HUES64 (cell line): ENCODE measurements at regions not wholly inside any gene's neighbourhood (a gene's known extent, or its start where the extent isn't known, plus 50 kb on each side); places are given as distances from the start of the nearest gene placed in this dataset.

Source experiments
- H3K27ac ChIP-seq: 2 replicates; pipeline ENCODE4 v1.7.0; 2013; ENCODE audit warnings: low read depth, low read length, inconsistent platforms
- H3K27me3 ChIP-seq: 2 replicates; pipeline ENCODE4 v1.6.1; 2013; ENCODE audit warnings: mild to moderate bottlenecking, low read length; ENCODE audit not compliant: insufficient read depth
- H3K36me3 ChIP-seq: 2 replicates; pipeline ENCODE4 v1.6.1; 2013; ENCODE audit warnings: mild to moderate bottlenecking, low read length; ENCODE audit not compliant: insufficient read depth
- H3K4me1 ChIP-seq: 2 replicates; pipeline ENCODE4 v1.6.1; 2013; ENCODE audit warnings: mild to moderate bottlenecking, low read length, moderate library complexity; ENCODE audit not compliant: insufficient read depth
- H3K4me3 ChIP-seq: 2 replicates; pipeline ENCODE4 v1.5.1; 2013; ENCODE audit warnings: mild to moderate bottlenecking, low read length, moderate library complexity
- H3K9ac ChIP-seq: 2 replicates; pipeline ENCODE4 v1.6.1; 2013; ENCODE audit warnings: mild to moderate bottlenecking, low read depth, low read length
- H3K9me3 ChIP-seq: 2 replicates; pipeline ENCODE4 v1.6.1; 2013; ENCODE audit warnings: low read depth, low read length; ENCODE audit not compliant: insufficient read depth
- WGBS: fragments of 150-250, 120-280 bp; methylation state at CpG from one replicate; pipeline ENCODE4 v1.1.7; 2013; ENCODE audit warnings: missing lambda C conversion rate; 5-methylcytosine and 5-hydroxymethylcytosine counted together

DNA sequence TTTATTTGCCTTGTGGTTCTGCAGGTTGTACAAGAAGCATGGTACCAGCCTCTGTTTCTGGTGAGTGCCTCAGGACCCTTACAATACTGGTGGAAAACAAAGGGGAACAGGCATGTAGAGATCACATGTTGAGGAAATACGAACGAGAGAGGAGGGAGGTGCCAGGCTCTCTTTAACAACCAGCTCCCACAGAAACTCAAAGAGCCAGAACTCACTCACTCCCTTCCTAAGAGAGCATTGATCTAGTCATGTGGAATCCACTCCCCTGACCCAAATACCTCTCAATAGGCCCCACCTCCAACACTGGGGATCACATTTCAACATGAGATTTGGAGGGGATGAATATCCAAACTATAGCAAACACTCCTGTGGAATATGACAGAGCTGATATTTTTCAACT, 938.0 kb downstream of the GALC start:
- Histone ChIP-seq H3K9ac (no peak overlapping the region), H3K27me3 (no peaks in the 10 kb centered on the region), H3K36me3 (no peaks in the 10 kb centered on the region), H3K4me3 (no peak overlapping the region), H3K27ac (no peak overlapping the region), H3K4me1 (peaks cover 4% of the 10 kb centered on the region), H3K9me3 (no peaks in the 10 kb centered on the region)
- 74% methylated on average over 2 of the region's 2 CpGs for WGBS

GRCh38 chr14:87052646-87053225, 940.2 kb downstream of the GALC start:
- peaks cover 4% of the 10 kb centered on the region for H3K4me1 ChIP-seq
- H3K4me3 ChIP-seq = no peak overlapping the region
- H3K9me3 ChIP-seq = no peaks in the 10 kb centered on the region
- no CpG with 5 or more reads among the region's 1 CpG for WGBS
- no peaks in the 10 kb centered on the region for H3K36me3 ChIP-seq
- H3K27ac ChIP-seq = no peak overlapping the region
- no peak overlapping the region for H3K9ac ChIP-seq
- no peaks in the 10 kb centered on the region for H3K27me3 ChIP-seq

- Histone ChIP-seq H3K27me3 (no peaks in the 10 kb centered on the region), H3K9me3 (no peaks in the 10 kb centered on the region), H3K27ac (no peak overlapping the region), H3K9ac (no peak overlapping the region), H3K4me1 (peaks cover 4% of the 10 kb centered on the region), H3K4me3 (no peak overlapping the region), H3K36me3 (no peaks in the 10 kb centered on the region)
- WGBS = 84% methylated on average over 1 of the region's 1 CpG
Measured at GRCh38 chr14:87050421-87050820, 942.6 kb downstream of the GALC start.

GRCh38 chr14:87049950-87050349, 943.0 kb downstream of the GALC start:
- no peaks in the 10 kb centered on the region for H3K27me3 ChIP-seq
- H3K27ac ChIP-seq = no peak overlapping the region
- H3K36me3 ChIP-seq = no peaks in the 10 kb centered on the region
- H3K9me3 ChIP-seq = no peaks in the 10 kb centered on the region
- peaks cover 2% of the 10 kb centered on the region for H3K4me1 ChIP-seq
- no peak overlapping the region for H3K9ac ChIP-seq
- no peak overlapping the region for H3K4me3 ChIP-seq
- 24% methylated on average over 1 of the region's 1 CpG for WGBS

- Histone ChIP-seq H3K9ac (no peak overlapping the region), H3K27me3 (no peaks in the 10 kb centered on the region)
Measured at GRCh38 chr14:87046960-87047359, 946.0 kb downstream of the GALC start.

GRCh38 chr14:87045956-87046355, 947.0 kb downstream of the GALC start:
- Histone ChIP-seq H3K36me3 (no peaks in the 10 kb centered on the region), H3K4me3 (no peak overlapping the region), H3K4me1 (no peaks in the 10 kb centered on the region), H3K27ac (no peak overlapping the region), H3K9me3 (no peaks in the 10 kb centered on the region), H3K27me3 (no peaks in the 10 kb centered on the region), H3K9ac (no peak overlapping the region)
- 96% methylated on average over 5 of the region's 5 CpGs for WGBS

More at GRCh38 chr14:87046960-87047359, 946.0 kb downstream of the GALC start:
- 95% methylated on average over 2 of the region's 2 CpGs for WGBS
- no peak overlapping the region for H3K4me3 ChIP-seq
- no peaks in the 10 kb centered on the region for H3K9me3 ChIP-seq
- H3K36me3 ChIP-seq = no peaks in the 10 kb centered on the region
- H3K27ac ChIP-seq = no peak overlapping the region
- no peaks in the 10 kb centered on the region for H3K4me1 ChIP-seq

- no peaks in the 10 kb centered on the region for H3K9me3 ChIP-seq
- H3K27ac ChIP-seq = no peak overlapping the region
- no peak overlapping the region for H3K4me3 ChIP-seq
- WGBS = 91% methylated on average over 3 of the region's 3 CpGs
- no peak overlapping the region for H3K9ac ChIP-seq
- no peaks in the 10 kb centered on the region for H3K4me1 ChIP-seq
- H3K36me3 ChIP-seq = no peaks in the 10 kb centered on the region
- no peaks in the 10 kb centered on the region for H3K27me3 ChIP-seq
Measured at GRCh38 chr14:87045246-87045645, 947.7 kb downstream of the GALC start.

GRCh38 chr14:87044807-87045206, 948.2 kb downstream of the GALC start:
- no peak overlapping the region for H3K27ac ChIP-seq
- 82% methylated on average over 1 of the region's 1 CpG for WGBS
- no peak overlapping the region for H3K9ac ChIP-seq
- no peaks in the 10 kb centered on the region for H3K27me3 ChIP-seq
- no peak overlapping the region for H3K4me3 ChIP-seq
- no peaks in the 10 kb centered on the region for H3K9me3 ChIP-seq
- H3K36me3 ChIP-seq = no peaks in the 10 kb centered on the region
- H3K4me1 ChIP-seq = no peaks in the 10 kb centered on the region

GRCh38 chr14:87043667-87044200, 949.2 kb downstream of the GALC start:
- 86% methylated on average over 4 of the region's 4 CpGs for WGBS
- H3K4me3 ChIP-seq = no peak overlapping the region

DNA sequence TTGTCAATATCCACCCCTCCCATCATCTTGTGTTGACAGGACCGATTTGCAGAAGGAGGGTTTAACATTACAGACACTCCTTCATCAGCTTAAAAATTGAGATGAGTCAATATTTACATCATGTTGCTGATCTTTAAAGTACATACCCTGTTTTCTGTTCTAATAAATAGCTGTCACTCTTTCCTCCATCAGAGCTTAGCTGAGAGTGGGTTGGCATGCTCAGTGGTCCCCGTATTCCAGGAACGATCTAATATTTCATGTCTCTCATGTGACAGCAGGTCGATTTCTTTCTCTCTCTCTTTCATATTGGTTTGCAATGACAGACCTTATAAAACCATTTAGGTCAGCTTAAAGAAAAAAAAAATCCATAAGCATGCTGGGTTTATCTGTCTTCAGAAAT, 950.6 kb downstream of the GALC start:
- Histone ChIP-seq H3K4me1 (no peaks in the 10 kb centered on the region), H3K9me3 (no peaks in the 10 kb centered on the region), H3K36me3 (no peaks in the 10 kb centered on the region), H3K27ac (no peak overlapping the region), H3K4me3 (no peak overlapping the region), H3K9ac (no peak overlapping the region), H3K27me3 (no peaks in the 10 kb centered on the region)
- WGBS = 97% methylated on average over 4 of the region's 4 CpGs

More at GRCh38 chr14:87043667-87044200, 949.2 kb downstream of the GALC start:
- H3K27me3 ChIP-seq = no peaks in the 10 kb centered on the region
- H3K4me1 ChIP-seq = no peaks in the 10 kb centered on the region
- H3K9me3 ChIP-seq = no peaks in the 10 kb centered on the region
- H3K9ac ChIP-seq = no peak overlapping the region
- no peak overlapping the region for H3K27ac ChIP-seq
- H3K36me3 ChIP-seq = no peaks in the 10 kb centered on the region

DNA sequence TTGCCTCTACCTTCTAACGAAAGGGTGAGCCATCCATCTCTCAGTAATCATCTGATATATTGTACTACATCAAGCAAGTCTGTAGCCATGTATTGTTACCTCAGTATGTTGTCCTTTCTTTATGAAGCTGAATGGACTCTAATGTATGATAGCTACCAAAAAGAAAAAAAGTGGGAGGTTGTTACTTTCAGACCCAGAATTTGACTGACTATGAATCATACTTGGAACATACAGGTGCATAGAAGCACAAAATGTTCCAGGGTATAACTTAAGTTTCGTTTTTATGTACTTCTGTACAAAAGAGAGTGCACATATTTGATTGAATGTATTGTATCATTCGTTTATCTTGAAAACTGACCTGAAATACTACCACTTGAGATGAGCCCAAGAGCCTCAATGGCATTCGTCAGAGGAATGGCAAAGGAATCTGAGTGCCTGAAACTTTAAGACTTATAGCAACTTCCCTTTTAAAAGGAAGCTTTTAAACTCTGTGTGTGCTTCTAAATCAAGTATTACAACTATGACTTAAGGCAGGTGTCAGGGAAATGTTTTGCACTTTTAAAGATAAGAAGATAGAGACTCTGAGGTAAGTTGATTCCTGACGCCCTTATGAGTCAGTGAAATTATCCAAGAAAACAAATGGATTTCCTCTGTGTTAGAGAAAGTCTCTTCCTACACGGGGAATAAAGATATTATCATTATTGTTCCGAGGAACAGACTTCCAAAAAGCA, 951.5 kb downstream of the GALC start:
- Histone ChIP-seq H3K27me3 (no peaks in the 10 kb centered on the region), H3K27ac (no peak overlapping the region), H3K4me3 (no peak overlapping the region), H3K4me1 (no peaks in the 10 kb centered on the region), H3K9me3 (no peaks in the 10 kb centered on the region), H3K9ac (no peak overlapping the region), H3K36me3 (no peaks in the 10 kb centered on the region)
- WGBS = 87% methylated on average over 7 of the region's 7 CpGs
